HUES48 (cell line): ENCODE measurements at regions not wholly inside any gene's neighbourhood (a gene's known extent, or its start where the extent isn't known, plus 50 kb on each side); places are given as distances from the start of the nearest gene placed in this dataset.

ENCODE experiments used
- H3K27ac ChIP-seq: one replicate; pipeline ENCODE4 v1.7.0; 2013; ENCODE audit warnings: low read depth, low read length, inconsistent platforms
- H3K27me3 ChIP-seq: 2 replicates; pipeline ENCODE4 v1.6.1; 2013; ENCODE audit warnings: mild to moderate bottlenecking, low read length; ENCODE audit not compliant: control insufficient read depth, insufficient read depth
- H3K36me3 ChIP-seq: 2 replicates; pipeline ENCODE4 v1.6.1; 2013; ENCODE audit warnings: low read length; ENCODE audit not compliant: control insufficient read depth, insufficient read depth
- H3K4me1 ChIP-seq: 2 replicates; pipeline ENCODE4 v1.6.1; 2013; ENCODE audit warnings: mild to moderate bottlenecking, low read length; ENCODE audit not compliant: control insufficient read depth, insufficient read depth
- H3K4me3 ChIP-seq: 2 replicates; pipeline ENCODE4 v1.5.1; 2013; ENCODE audit warnings: mild to moderate bottlenecking, low read depth, low read length
- H3K9ac ChIP-seq: 2 replicates; pipeline ENCODE4 v1.6.1; 2013; ENCODE audit warnings: mild to moderate bottlenecking, low read depth, low read length, moderate library complexity
- H3K9me3 ChIP-seq: 2 replicates; pipeline ENCODE4 v1.6.1; 2013; ENCODE audit warnings: low read length; ENCODE audit not compliant: control insufficient read depth, insufficient read depth

DNA sequence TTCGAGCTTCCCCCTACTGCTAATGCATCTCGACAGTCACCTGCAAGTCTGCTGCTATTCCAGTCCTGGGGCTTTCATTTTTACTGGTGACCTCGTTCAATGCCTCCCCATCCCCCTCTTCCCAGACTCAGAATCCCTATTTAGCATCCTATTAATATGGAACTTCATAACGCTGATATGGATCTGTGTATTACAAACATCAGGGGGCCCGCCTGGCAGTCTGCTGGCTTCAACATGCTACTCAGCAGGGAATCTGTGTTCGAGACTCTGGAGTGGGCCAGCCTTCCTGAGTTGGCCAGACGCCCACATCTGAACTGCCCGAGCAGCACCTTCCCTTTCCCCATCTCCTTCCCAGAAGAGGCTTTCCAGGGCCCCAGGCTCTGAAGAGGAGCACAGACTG, 173.9 kb upstream of the PPARGC1A start:
- H3K4me1 ChIP-seq: no peaks in the 10 kb centered on the region
- no peaks in the 10 kb centered on the region for H3K9me3 ChIP-seq
- no peaks in the 10 kb centered on the region for H3K36me3 ChIP-seq
- H3K4me3 ChIP-seq: no peak overlapping the region
- no peaks in the 10 kb centered on the region for H3K27me3 ChIP-seq
- H3K27ac ChIP-seq: no peak overlapping the region
- no peak overlapping the region for H3K9ac ChIP-seq

DNA sequence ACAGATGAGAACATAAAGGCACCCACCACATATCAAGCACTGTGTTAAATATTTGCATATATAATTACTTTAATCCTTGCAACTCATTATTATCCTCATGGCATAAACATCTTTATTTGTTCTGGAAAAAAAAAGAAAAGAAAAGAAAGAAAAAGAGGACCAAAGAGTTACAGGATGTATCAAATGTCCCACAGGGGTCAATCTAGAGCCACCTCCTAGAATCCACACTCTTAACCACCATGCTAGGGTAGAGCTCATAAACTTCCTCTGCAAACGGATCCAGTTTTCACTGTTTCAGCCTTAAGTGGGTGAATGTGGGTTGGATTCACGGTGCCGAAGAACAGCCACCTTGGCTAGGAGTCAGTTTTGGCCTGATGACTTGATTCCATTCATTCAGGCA, 171.1 kb upstream of the PPARGC1A start:
- H3K9me3 ChIP-seq: no peaks in the 10 kb centered on the region
- no peaks in the 10 kb centered on the region for H3K27me3 ChIP-seq
- no peak overlapping the region for H3K9ac ChIP-seq
- no peaks in the 10 kb centered on the region for H3K4me1 ChIP-seq
- no peak overlapping the region for H3K4me3 ChIP-seq
- H3K27ac ChIP-seq: no peak overlapping the region
- no peaks in the 10 kb centered on the region for H3K36me3 ChIP-seq

GRCh38 chr4:24059839-24060238, 170.0 kb upstream of the PPARGC1A start:
- H3K27ac ChIP-seq: no peak overlapping the region
- H3K9ac ChIP-seq: no peak overlapping the region
- no peaks in the 10 kb centered on the region for H3K36me3 ChIP-seq
- no peaks in the 10 kb centered on the region for H3K4me1 ChIP-seq
- H3K4me3 ChIP-seq: no peak overlapping the region
- no peaks in the 10 kb centered on the region for H3K9me3 ChIP-seq
- no peaks in the 10 kb centered on the region for H3K27me3 ChIP-seq

DNA sequence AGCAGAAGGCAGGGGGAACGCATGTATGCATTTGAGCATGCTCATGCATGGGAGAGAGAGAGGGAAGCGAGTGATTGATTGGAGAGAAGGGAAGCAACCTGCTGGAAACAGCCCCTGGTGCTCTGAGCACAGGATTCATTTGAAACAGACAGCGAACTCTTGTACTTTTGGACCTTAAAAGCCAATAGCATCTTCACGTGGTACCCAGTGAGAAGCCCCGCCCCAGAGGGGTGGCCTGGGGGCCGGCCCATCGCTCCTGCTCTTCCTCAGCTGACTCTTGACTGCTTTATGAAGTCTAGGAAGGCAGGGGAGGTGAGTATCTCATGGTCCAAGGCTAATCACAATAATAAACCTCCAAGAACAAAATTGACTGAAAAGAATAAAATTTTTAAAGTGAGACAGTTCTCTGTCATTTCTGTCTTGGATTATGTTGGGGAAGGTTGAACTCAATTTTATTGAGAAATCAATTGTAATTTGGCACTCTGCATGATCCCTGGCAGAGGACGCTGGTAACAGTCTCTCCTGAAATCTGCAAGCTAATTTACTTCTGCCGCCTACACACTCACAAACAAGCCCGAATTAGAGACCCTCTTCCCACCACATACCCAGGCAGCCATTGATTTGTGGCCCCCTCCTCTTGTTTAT, 168.2 kb upstream of the PPARGC1A start:
- Histone ChIP-seq H3K36me3 (no peaks in the 10 kb centered on the region), H3K4me1 (peaks cover 6% of the 10 kb centered on the region; the same call in 1 of the 2 replicates), H3K9me3 (no peaks in the 10 kb centered on the region), H3K27me3 (no peaks in the 10 kb centered on the region), H3K4me3 (no peak overlapping the region), H3K27ac (no peak overlapping the region), H3K9ac (no peak overlapping the region)

GRCh38 chr4:24056289-24056688, 166.4 kb upstream of the PPARGC1A start:
- H3K4me1 ChIP-seq: peaks cover 6% of the 10 kb centered on the region; the same call in 1 of the 2 replicates
- no peak overlapping the region for H3K4me3 ChIP-seq
- no peaks in the 10 kb centered on the region for H3K36me3 ChIP-seq
- no peak overlapping the region for H3K27ac ChIP-seq
- no peaks in the 10 kb centered on the region for H3K27me3 ChIP-seq
- H3K9me3 ChIP-seq: no peaks in the 10 kb centered on the region
- H3K9ac ChIP-seq: no peak overlapping the region

- no peak overlapping the region for H3K27ac ChIP-seq
- no peaks in the 10 kb centered on the region for H3K27me3 ChIP-seq
- H3K9me3 ChIP-seq: no peaks in the 10 kb centered on the region
- H3K4me1 ChIP-seq: peaks cover 6% of the 10 kb centered on the region; the same call in 1 of the 2 replicates
- no peak overlapping the region for H3K9ac ChIP-seq
- no peaks in the 10 kb centered on the region for H3K36me3 ChIP-seq
- H3K4me3 ChIP-seq: no peak overlapping the region
Observed at GRCh38 chr4:24055623-24056022, 165.8 kb upstream of the PPARGC1A start.

- no peaks in the 10 kb centered on the region for H3K36me3 ChIP-seq
- no peak overlapping the region for H3K4me3 ChIP-seq
- H3K9ac ChIP-seq: no peak overlapping the region
- H3K4me1 ChIP-seq: peaks cover 6% of the 10 kb centered on the region; the same call in 1 of the 2 replicates
- no peak overlapping the region for H3K27ac ChIP-seq
- H3K9me3 ChIP-seq: no peaks in the 10 kb centered on the region
- no peaks in the 10 kb centered on the region for H3K27me3 ChIP-seq
Observed at GRCh38 chr4:24054910-24055309, 165.1 kb upstream of the PPARGC1A start.

DNA sequence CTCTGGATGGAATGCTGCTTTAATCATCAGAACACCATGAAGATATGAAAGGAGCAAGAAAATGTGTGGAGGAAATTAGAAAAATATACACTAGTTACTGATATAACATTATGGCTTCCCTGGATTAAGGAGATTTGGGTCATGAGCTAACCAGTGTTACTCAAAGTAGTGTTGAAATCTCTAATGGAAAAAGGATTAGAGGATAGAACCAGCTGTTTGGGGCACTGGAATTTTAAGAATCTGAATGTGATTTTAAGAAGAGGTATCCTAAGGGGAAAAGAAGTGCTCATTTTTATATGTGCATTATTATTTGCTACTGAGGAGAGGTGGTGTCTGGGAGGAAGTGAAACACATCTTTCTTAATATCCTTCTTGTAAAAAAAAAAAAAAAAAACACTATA, 164.1 kb upstream of the PPARGC1A start:
- Histone ChIP-seq H3K36me3 (no peaks in the 10 kb centered on the region), H3K9me3 (no peaks in the 10 kb centered on the region), H3K4me1 (peaks cover 6% of the 10 kb centered on the region; the same call in 1 of the 2 replicates), H3K27me3 (no peaks in the 10 kb centered on the region), H3K9ac (no peak overlapping the region), H3K27ac (no peak overlapping the region), H3K4me3 (no peak overlapping the region)

DNA sequence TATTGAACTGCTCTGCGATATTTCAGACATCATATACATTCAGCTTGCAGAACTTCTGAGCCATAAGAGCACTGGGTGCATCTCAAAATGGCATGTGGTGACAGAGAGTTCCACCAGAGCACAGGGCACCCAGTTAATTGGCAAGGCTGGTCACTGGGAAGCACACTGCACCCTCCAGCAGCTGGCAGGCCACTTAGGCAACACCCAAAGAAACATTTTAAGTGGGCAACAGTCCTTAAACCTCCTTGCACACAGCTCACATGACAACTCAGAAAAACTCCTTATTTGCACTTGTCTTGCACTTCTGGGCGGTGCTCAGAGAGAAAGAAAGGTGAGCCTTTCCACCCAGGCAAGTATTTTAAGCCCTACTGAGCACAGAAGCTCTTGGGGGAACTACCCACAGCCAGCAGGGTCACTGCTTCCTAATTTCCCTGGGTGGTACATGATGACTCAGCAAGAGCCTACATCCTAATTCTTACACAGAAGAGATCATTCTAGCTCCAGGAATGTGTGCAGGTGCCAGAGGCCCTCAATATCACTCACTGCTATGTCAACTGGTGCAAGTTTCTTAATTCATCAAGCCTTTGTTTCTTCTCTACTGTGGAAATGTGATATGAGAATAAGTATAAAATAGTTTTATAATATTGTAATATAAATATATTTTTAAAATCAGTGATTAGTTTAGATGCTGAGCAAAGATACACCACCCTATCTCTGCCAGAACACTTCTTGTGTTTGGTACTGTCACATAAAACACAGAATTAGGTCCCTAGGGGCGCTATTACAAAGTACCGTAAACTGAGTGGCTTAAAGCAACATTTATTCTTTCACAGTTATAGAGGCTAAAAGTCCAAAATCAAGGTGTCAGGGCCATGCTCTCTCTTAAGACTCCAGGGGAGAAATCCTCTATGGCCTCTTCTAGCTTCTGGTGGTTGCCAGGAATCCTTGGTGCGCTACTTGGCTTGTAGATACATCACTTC, 155.1 kb upstream of the PPARGC1A start:
- H3K4me1 ChIP-seq: no peaks in the 10 kb centered on the region
- H3K27me3 ChIP-seq: no peaks in the 10 kb centered on the region
- no peak overlapping the region for H3K9ac ChIP-seq
- H3K4me3 ChIP-seq: no peak overlapping the region
- H3K27ac ChIP-seq: no peak overlapping the region
- no peaks in the 10 kb centered on the region for H3K36me3 ChIP-seq
- no peaks in the 10 kb centered on the region for H3K9me3 ChIP-seq

DNA sequence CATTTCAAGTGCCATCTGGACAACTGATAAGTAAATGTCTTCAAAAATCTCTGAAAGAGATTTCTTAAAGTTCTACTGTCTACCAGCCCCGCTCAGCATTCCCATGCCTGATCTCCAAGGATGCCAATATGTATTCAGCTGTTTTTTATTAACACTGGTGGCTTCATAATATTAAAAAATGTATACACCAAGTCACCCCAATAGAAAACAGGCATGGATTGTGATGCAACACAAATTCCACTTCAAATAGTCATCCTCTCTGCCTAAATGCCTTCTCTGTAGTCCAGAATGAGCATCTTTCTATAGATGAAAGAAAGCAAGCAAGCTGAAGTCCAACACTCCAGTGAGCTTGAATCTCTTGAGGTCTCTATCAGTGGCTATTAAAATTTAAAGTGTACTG, 152.2 kb upstream of the PPARGC1A start:
- Histone ChIP-seq H3K27me3 (no peaks in the 10 kb centered on the region), H3K4me3 (no peak overlapping the region), H3K9me3 (no peaks in the 10 kb centered on the region), H3K36me3 (no peaks in the 10 kb centered on the region), H3K9ac (no peak overlapping the region), H3K4me1 (no peaks in the 10 kb centered on the region), H3K27ac (no peak overlapping the region)

DNA sequence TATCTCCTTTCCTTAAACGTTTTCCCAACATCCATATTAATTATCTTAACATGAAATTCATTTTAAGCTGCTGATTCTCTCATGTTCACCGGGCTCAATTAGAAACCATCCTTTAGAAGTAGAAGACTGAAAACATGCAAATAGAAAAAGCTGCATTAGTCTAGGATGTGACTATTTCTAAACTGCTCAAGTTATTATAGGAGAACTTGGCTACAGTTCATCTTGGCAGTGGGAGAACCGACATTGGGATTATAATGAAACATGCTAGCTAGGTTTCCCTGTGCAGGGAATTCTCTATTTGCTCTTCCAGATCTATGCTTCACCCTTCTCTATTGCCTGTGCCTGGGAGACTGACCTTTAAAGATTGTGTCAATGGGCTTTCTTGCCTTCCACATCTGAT, 151.0 kb upstream of the PPARGC1A start:
- no peaks in the 10 kb centered on the region for H3K9me3 ChIP-seq
- H3K9ac ChIP-seq: no peak overlapping the region
- H3K27ac ChIP-seq: no peak overlapping the region
- no peaks in the 10 kb centered on the region for H3K27me3 ChIP-seq
- no peak overlapping the region for H3K4me3 ChIP-seq
- H3K36me3 ChIP-seq: no peaks in the 10 kb centered on the region
- no peaks in the 10 kb centered on the region for H3K4me1 ChIP-seq
